HEK293 (cell line): ENCODE measurements at regions not wholly inside any gene's neighbourhood (a gene's known extent, or its start where the extent isn't known, plus 50 kb on each side); places are given as distances from the start of the nearest gene placed in this dataset.

Experiments
- CTCF ChIA-PET: fragments of 350-600 bp; formaldehyde crosslinking; extraction: SDS; loops from one replicate; lab custom pipeline; 2021; ENCODE audit warnings: antibody characterized with exemption; lab: Yijun Ruan, JAX
- POLR2A ChIA-PET: fragments of 300-600 bp; formaldehyde crosslinking; extraction: SDS; loops from one replicate; lab custom pipeline; 2020; ENCODE audit warnings: antibody characterized with exemption, inconsistent platforms; lab: Yijun Ruan, JAX
- H3K27ac ChIP-seq: fragments of 200-500 bp; sonication (Bioruptor generic); 2 replicates; pipeline ENCODE4 v1.5.1; 2014; ENCODE audit warnings: low read depth, low read length, control low read depth, inconsistent platforms; ENCODE audit errors: extremely low read depth
- H3K36me3 ChIP-seq, 2 experiments: fragments of 200-500 bp in 1 of 2; sonication (Bioruptor generic) in 1 of 2; 1 replicate in 1 of 2; 2 replicates in 1 of 2; pipeline ENCODE4 v1.5.1; 2014 to 2017; ENCODE audit warnings: inconsistent platforms in 2 of 2, low read length in 2 of 2; ENCODE audit not compliant: control insufficient read depth in 2 of 2, insufficient read depth in 1 of 2
- H3K4me1 ChIP-seq: fragments of 200-500 bp; sonication (Bioruptor generic); 2 replicates; pipeline ENCODE4 v1.5.1; 2014; ENCODE audit warnings: mild to moderate bottlenecking, low read length, inconsistent platforms; ENCODE audit not compliant: control insufficient read depth, insufficient read depth
- H3K4me3 ChIP-seq: 2 replicates; pipeline ENCODE4 v1.5.1; 2011; ENCODE audit warnings: low read depth, mild to moderate bottlenecking, control low read depth, low read length, moderate library complexity
- H3K9me3 ChIP-seq: fragments of 200-500 bp; sonication (Bioruptor generic); 2 replicates; pipeline ENCODE4 v1.5.1; 2014; ENCODE audit warnings: low read depth, low read length, inconsistent platforms; ENCODE audit not compliant: control insufficient read depth, insufficient read depth
- BCL11B ChIP-seq: fragments of 450-650 bp; formaldehyde crosslinking; IDR thresholded peaks from 2 replicates; pipeline ENCODE4 v1.5.1; 2016; ENCODE audit warnings: low read depth, missing biosample characterization, missing genetic modification characterization
- FEZF1 ChIP-seq: fragments of 450-650 bp; formaldehyde crosslinking; IDR thresholded peaks from 2 replicates; pipeline ENCODE4 v1.5.1; 2016; ENCODE audit warnings: missing biosample characterization, missing genetic modification characterization
- GLIS1 ChIP-seq: fragments of 450-650 bp; formaldehyde crosslinking; IDR thresholded peaks from 2 replicates; pipeline ENCODE4 v1.5.1; 2016; ENCODE audit warnings: missing biosample characterization, missing genetic modification characterization
- INSM2 ChIP-seq: fragments of 450-650 bp; formaldehyde crosslinking; IDR thresholded peaks from 2 replicates; pipeline ENCODE4 v1.5.1; 2016; ENCODE audit warnings: missing biosample characterization, missing genetic modification characterization
- KLF7 ChIP-seq: fragments of 450-650 bp; formaldehyde crosslinking; IDR thresholded peaks from 2 replicates; pipeline ENCODE4 v1.5.1; 2016; ENCODE audit warnings: missing biosample characterization, missing genetic modification characterization, borderline replicate concordance
- SCRT2 ChIP-seq: fragments of 450-650 bp; formaldehyde crosslinking; IDR thresholded peaks from 2 replicates; pipeline ENCODE4 v1.5.1; 2016; ENCODE audit warnings: missing biosample characterization, missing genetic modification characterization
- SP2 ChIP-seq: fragments of 450-650 bp; formaldehyde crosslinking; IDR thresholded peaks from 2 replicates; pipeline ENCODE4 v1.5.1; 2016; ENCODE audit warnings: missing biosample characterization, missing genetic modification characterization
- ZBTB20 ChIP-seq: fragments of 450-650 bp; formaldehyde crosslinking; IDR thresholded peaks from 2 replicates; pipeline ENCODE4 v1.5.1; 2016; ENCODE audit warnings: missing biosample characterization, missing genetic modification characterization
- ZBTB49 ChIP-seq: fragments of 450-650 bp; formaldehyde crosslinking; IDR thresholded peaks from 2 replicates; pipeline ENCODE4 v1.5.1; 2016; ENCODE audit warnings: missing biosample characterization, missing genetic modification characterization, low read depth
- ZBTB7A ChIP-seq: fragments of 450-650 bp; formaldehyde crosslinking; IDR thresholded peaks from 2 replicates; pipeline ENCODE4 v1.5.1; 2016; ENCODE audit warnings: low read depth, missing biosample characterization, missing genetic modification characterization
- ZNF140 ChIP-seq: fragments of 450-650 bp; formaldehyde crosslinking; IDR thresholded peaks from 2 replicates; pipeline ENCODE4 v1.5.1; 2016; ENCODE audit warnings: missing biosample characterization, missing genetic modification characterization
- ZNF248 ChIP-seq: fragments of 450-650 bp; formaldehyde crosslinking; IDR thresholded peaks from 2 replicates; pipeline ENCODE4 v1.5.1; 2017; ENCODE audit warnings: missing biosample characterization, missing genetic modification characterization
- ZNF350 ChIP-seq: fragments of 450-650 bp; formaldehyde crosslinking; IDR thresholded peaks from 2 replicates; pipeline ENCODE4 v1.5.0; 2017; ENCODE audit warnings: missing biosample characterization, mild to moderate bottlenecking, missing genetic modification characterization
- ZNF362 ChIP-seq: fragments of 450-650 bp; formaldehyde crosslinking; IDR thresholded peaks from 2 replicates; pipeline ENCODE4 v1.5.1; 2016; ENCODE audit warnings: missing biosample characterization, missing genetic modification characterization
- ZNF366 ChIP-seq: fragments of 450-650 bp; formaldehyde crosslinking; conservative IDR thresholded peaks from 2 replicates; pipeline ENCODE4 v1.5.1; 2016; ENCODE audit warnings: missing biosample characterization, missing genetic modification characterization
- ZNF416 ChIP-seq: fragments of 450-650 bp; formaldehyde crosslinking; IDR thresholded peaks from 2 replicates; pipeline ENCODE4 v1.5.1; 2016; ENCODE audit warnings: missing biosample characterization, missing genetic modification characterization
- ZNF426 ChIP-seq: fragments of 450-650 bp; formaldehyde crosslinking; IDR thresholded peaks from 2 replicates; pipeline ENCODE4 v1.5.1; 2017; ENCODE audit warnings: missing biosample characterization, missing genetic modification characterization, mild to moderate bottlenecking, inconsistent platforms, moderate library complexity
- ZNF473 ChIP-seq: fragments of 450-650 bp; formaldehyde crosslinking; IDR thresholded peaks from 2 replicates; pipeline ENCODE4 v1.5.1; 2017; ENCODE audit warnings: missing biosample characterization, missing genetic modification characterization
- ZNF555 ChIP-seq: fragments of 450-650 bp; formaldehyde crosslinking; conservative IDR thresholded peaks from 2 replicates; pipeline ENCODE4 v1.5.1; 2017; ENCODE audit warnings: missing biosample characterization, mild to moderate bottlenecking, missing genetic modification characterization, inconsistent platforms
- ZNF571 ChIP-seq: fragments of 450-650 bp; formaldehyde crosslinking; IDR thresholded peaks from 2 replicates; pipeline ENCODE4 v1.5.0; 2017; ENCODE audit warnings: missing biosample characterization, missing genetic modification characterization
- ZNF792 ChIP-seq: fragments of 450-650 bp; formaldehyde crosslinking; IDR thresholded peaks from 2 replicates; pipeline ENCODE4 v1.5.1; 2016; ENCODE audit warnings: missing biosample characterization, missing genetic modification characterization
- ZNF843 ChIP-seq: fragments of 450-650 bp; formaldehyde crosslinking; IDR thresholded peaks from 2 replicates; pipeline ENCODE4 v1.5.1; 2016; ENCODE audit warnings: missing biosample characterization, missing genetic modification characterization
- TF ChIP-seq, protein P1 (sequence below): fragments of 450-650 bp; formaldehyde crosslinking; IDR thresholded peaks from 2 replicates; pipeline ENCODE4 v1.5.1; 2017; ENCODE audit warnings: missing biosample characterization, missing genetic modification characterization

DNA sequence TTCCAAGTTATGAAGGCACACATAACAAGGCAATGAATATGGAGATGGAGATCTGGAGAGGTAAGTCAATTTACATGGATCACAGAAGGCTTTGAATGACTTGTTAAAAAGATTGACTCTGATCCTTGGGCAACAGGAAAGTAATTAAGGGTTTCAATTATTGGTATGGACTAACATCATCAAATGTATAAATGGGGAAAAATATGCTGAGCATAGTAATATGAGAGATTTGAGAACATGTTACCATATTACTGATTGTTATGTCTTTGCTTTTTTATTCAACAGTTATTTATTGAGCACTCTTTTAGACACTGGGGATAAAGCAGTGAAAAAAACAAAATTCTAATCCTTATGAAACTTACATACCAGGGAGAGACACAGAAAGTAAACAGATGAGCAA lies 238.5 kb upstream of the ROBO1 start:
- H3K9me3 ChIP-seq, result no peaks in the 10 kb centered on the region
- ChIA-PET POLR2A (no interaction called here), CTCF (no interaction called here)
- H3K4me1 ChIP-seq, result no peaks in the 10 kb centered on the region
- no peak overlapping the region for H3K27ac ChIP-seq
- TF ChIP-seq ZNF140 (tag by site-specific recombination) (no peak), KLF7 (tag by site-specific recombination) (no peak), ZNF571 (tag by site-specific recombination) (no peak), SCRT2 (no peak), ZNF555 (no peak)
- H3K36me3 ChIP-seq, result no peaks in the 10 kb centered on the region
- no peak overlapping the region for H3K4me3 ChIP-seq

DNA sequence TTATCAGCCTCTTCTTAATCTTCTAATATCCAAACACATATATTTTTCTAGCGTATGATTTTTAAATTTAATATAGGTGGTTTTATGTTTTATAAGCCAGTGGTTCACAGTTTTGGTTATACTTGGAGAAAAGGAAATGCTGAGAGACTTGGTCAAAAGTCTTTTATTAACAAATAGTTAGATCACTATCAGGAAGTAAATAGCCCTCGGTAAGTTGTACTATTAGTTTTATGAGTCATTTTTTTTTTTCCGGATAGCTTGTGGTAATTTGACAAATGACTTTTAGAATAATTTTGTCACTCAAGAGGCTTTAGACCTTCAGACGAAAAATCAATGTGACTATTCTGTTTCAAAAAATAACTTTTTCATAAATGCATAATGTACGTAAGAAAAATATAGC lies 232.2 kb upstream of the ROBO1 start:
- Histone ChIP-seq H3K4me1 (no peaks in the 10 kb centered on the region), H3K4me3 (no peak overlapping the region), H3K9me3 (no peaks in the 10 kb centered on the region), H3K36me3 (no peaks in the 10 kb centered on the region), H3K27ac (no peak overlapping the region)
- ChIA-PET POLR2A (interaction anchor here (0.6 kb wide), 1 partner anchor 17 kb away, joined by 3 read pairs; no protein-coding TSS in a partner anchor), CTCF (interaction anchor here (0.5 to 0.6 kb wide), 2 partner anchors 174 to 511 kb away, joined by 3 to 5 read pairs; no protein-coding TSS in a partner anchor)
- no peak for TF ChIP-seq ZNF843 (tag by site-specific recombination)
- no peak for TF ChIP-seq ZBTB7A (tag by site-specific recombination)
- no peak for TF ChIP-seq ZNF416 (tag by site-specific recombination)

DNA sequence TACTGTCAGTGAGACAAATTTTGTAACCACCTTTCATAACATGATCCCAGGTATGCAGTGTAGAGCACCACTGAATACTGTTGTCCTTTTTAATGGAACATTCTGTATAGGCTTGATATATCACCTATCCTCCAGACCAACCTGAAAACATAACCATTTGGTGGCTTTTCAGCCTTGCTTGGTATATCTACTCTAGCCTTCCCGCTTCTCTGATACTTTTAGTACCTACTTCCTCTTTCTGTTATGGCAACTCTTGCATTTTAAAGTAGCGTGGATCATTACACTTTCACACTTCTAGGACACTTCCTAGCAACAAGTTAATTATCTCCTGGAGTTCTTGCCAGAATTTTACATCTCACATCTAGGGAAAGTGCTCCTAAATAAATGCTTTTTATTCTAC lies 226.6 kb upstream of the ROBO1 start:
- Histone ChIP-seq H3K9me3 (no peaks in the 10 kb centered on the region), H3K27ac (no peak overlapping the region), H3K4me1 (no peaks in the 10 kb centered on the region), H3K4me3 (no peak overlapping the region), H3K36me3 (no peaks in the 10 kb centered on the region)
- no peak for TF ChIP-seq ZNF350 (tag by site-specific recombination)
- TF ChIP-seq, protein P1, sequence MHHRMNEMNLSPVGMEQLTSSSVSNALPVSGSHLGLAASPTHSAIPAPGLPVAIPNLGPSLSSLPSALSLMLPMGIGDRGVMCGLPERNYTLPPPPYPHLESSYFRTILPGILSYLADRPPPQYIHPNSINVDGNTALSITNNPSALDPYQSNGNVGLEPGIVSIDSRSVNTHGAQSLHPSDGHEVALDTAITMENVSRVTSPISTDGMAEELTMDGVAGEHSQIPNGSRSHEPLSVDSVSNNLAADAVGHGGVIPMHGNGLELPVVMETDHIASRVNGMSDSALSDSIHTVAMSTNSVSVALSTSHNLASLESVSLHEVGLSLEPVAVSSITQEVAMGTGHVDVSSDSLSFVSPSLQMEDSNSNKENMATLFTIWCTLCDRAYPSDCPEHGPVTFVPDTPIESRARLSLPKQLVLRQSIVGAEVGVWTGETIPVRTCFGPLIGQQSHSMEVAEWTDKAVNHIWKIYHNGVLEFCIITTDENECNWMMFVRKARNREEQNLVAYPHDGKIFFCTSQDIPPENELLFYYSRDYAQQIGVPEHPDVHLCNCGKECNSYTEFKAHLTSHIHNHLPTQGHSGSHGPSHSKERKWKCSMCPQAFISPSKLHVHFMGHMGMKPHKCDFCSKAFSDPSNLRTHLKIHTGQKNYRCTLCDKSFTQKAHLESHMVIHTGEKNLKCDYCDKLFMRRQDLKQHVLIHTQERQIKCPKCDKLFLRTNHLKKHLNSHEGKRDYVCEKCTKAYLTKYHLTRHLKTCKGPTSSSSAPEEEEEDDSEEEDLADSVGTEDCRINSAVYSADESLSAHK (tag by site-specific recombination), result no peak
- no peak for TF ChIP-seq ZNF362
- no peak for TF ChIP-seq FEZF1 (tag by site-specific recombination)
- TF ChIP-seq ZBTB49 (tag by site-specific recombination), result no peak
- TF ChIP-seq SP2 (tag by site-specific recombination), result no peak
- TF ChIP-seq BCL11B (tag by site-specific recombination), result no peak
- TF ChIP-seq INSM2, result no peak
- no peak for TF ChIP-seq ZNF792 (tag by site-specific recombination)
- TF ChIP-seq ZNF426, result no peak
- no peak for TF ChIP-seq ZBTB20 (tag by site-specific recombination)
- TF ChIP-seq ZNF366 (tag by site-specific recombination), result no peak
- TF ChIP-seq ZNF248 (tag by site-specific recombination), result no peak
- no peak for TF ChIP-seq GLIS1
- no peak for TF ChIP-seq ZNF473 (tag by site-specific recombination)
- TF ChIP-seq ZNF571 (tag by site-specific recombination), result no peak
- ChIA-PET CTCF (no interaction called here), POLR2A (no interaction called here)
